Stimulated activated naive CD8-positive, alpha-beta T cell treated with anti-CD3 and anti-CD28 coated beads, Interleukin-15, amount 100 ng/mL, for 72 hours (primary cell): ENCODE measurements at regions not wholly inside any gene's neighbourhood (a gene's known extent, or its start where the extent isn't known, plus 50 kb on each side); places are given as distances from the start of the nearest gene placed in this dataset.

ENCODE experiments used
- ATAC-seq: fragments of 150-1000 bp; cut with Tn5 transposase; 2 replicates; pipeline ENCODE4 v1.10.0; 2021; ENCODE audit warnings: mild to moderate bottlenecking, moderate library complexity
- DNase-seq, 2 donors: peaks; one replicate each; pipeline ENCODE4 v3.0.0; 2021 to 2022
- H3K27ac Mint-ChIP-seq, 2 donors: one replicate each; pipeline ENCODE4 v1.8.0; 2022; ENCODE audit warnings: mild to moderate bottlenecking in 2 of 2, mixed read lengths in 2 of 2, moderate library complexity in 2 of 2
- H3K27me3 Mint-ChIP-seq: one replicate; pipeline ENCODE4 v1.8.0; 2022; ENCODE audit warnings: mixed read lengths
- H3K4me1 Mint-ChIP-seq: one replicate; pipeline ENCODE4 v1.8.0; 2022; ENCODE audit warnings: mild to moderate bottlenecking, mixed read lengths
- H3K4me3 Mint-ChIP-seq, 2 donors: one replicate each; pipeline ENCODE4 v1.8.0; 2022; ENCODE audit warnings: mild to moderate bottlenecking in 2 of 2, mixed read lengths in 2 of 2, moderate library complexity in 1 of 2
- H3K9me3 Mint-ChIP-seq, 2 donors: one replicate each; pipeline ENCODE4 v1.8.0; 2022; ENCODE audit warnings: mixed read lengths in 2 of 2

GRCh38 chr13:91157273-91158016 lies 190.0 kb upstream of the MIR17HG start:
- no peak for ATAC-seq
- H3K4me1 Mint-ChIP-seq, result no peaks in the 10 kb centered on the region

GRCh38 chr13:91158017-91158395 lies 189.5 kb upstream of the MIR17HG start:
- peaks cover 15% of the 10 kb centered on the region for H3K27me3 Mint-ChIP-seq
- H3K4me3 Mint-ChIP-seq, result no peak overlapping the region
- H3K27ac Mint-ChIP-seq, result no peak overlapping the region
- H3K4me1 Mint-ChIP-seq, result no peaks in the 10 kb centered on the region
- H3K9me3 Mint-ChIP-seq, result no peaks in the 10 kb centered on the region
- DNase-seq (no peak), ATAC-seq (no peak)

More at GRCh38 chr13:91157273-91158016, 190.0 kb upstream of the MIR17HG start:
- DNase-seq, result no peak
- Mint-ChIP-seq H3K4me3 (no peak overlapping the region), H3K27ac (no peak overlapping the region), H3K9me3 (no peaks in the 10 kb centered on the region), H3K27me3 (peaks cover 15% of the 10 kb centered on the region)

- ATAC-seq (no peak), DNase-seq (no peak)
- Mint-ChIP-seq H3K9me3 (no peaks in the 10 kb centered on the region), H3K4me3 (no peak overlapping the region), H3K27ac (no peak overlapping the region), H3K4me1 (no peaks in the 10 kb centered on the region), H3K27me3 (peaks cover 25% of the 10 kb centered on the region)
These were observed 185.3 kb upstream of the MIR17HG start for GRCh38 chr13:91162180-91162579.

- peaks cover 26% of the 10 kb centered on the region for H3K27me3 Mint-ChIP-seq
- ATAC-seq, result no peak
- DNase-seq, result no peak
- no peak overlapping the region for H3K4me3 Mint-ChIP-seq
- no peaks in the 10 kb centered on the region for H3K9me3 Mint-ChIP-seq
- no peak overlapping the region for H3K27ac Mint-ChIP-seq
- no peaks in the 10 kb centered on the region for H3K4me1 Mint-ChIP-seq
These were observed 184.9 kb upstream of the MIR17HG start for GRCh38 chr13:91162589-91162988.

GRCh38 chr13:91165758-91166157 lies 181.7 kb upstream of the MIR17HG start:
- DNase-seq, result no peak
- Mint-ChIP-seq H3K4me1 (no peaks in the 10 kb centered on the region), H3K27ac (no peak overlapping the region), H3K27me3 (peaks cover 34% of the 10 kb centered on the region), H3K4me3 (no peak overlapping the region), H3K9me3 (no peaks in the 10 kb centered on the region)
- ATAC-seq, result no peak

GRCh38 chr13:91166714-91167511 lies 180.6 kb upstream of the MIR17HG start:
- H3K4me1 Mint-ChIP-seq, result no peaks in the 10 kb centered on the region
- ATAC-seq (no peak), DNase-seq (no peak)
- no peak overlapping the region for H3K4me3 Mint-ChIP-seq
- H3K27me3 Mint-ChIP-seq, result peaks cover 34% of the 10 kb centered on the region
- no peaks in the 10 kb centered on the region for H3K9me3 Mint-ChIP-seq
- no peak overlapping the region for H3K27ac Mint-ChIP-seq

GRCh38 chr13:91167706-91168385 lies 179.6 kb upstream of the MIR17HG start:
- Mint-ChIP-seq H3K4me1 (no peaks in the 10 kb centered on the region), H3K9me3 (no peaks in the 10 kb centered on the region), H3K4me3 (no peak overlapping the region), H3K27me3 (peaks cover 34% of the 10 kb centered on the region), H3K27ac (no peak overlapping the region)
- ATAC-seq, result no peak
- no peak for DNase-seq

- Mint-ChIP-seq H3K27ac (no peak overlapping the region), H3K27me3 (peaks cover 32% of the 10 kb centered on the region), H3K9me3 (no peaks in the 10 kb centered on the region), H3K4me3 (no peak overlapping the region), H3K4me1 (no peaks in the 10 kb centered on the region)
- ATAC-seq, result no peak
- no peak for DNase-seq
These were observed 179.1 kb upstream of the MIR17HG start for GRCh38 chr13:91168386-91168711.

- no peak overlapping the region for H3K4me3 Mint-ChIP-seq
- DNase-seq (no peak), ATAC-seq (no peak)
- no peak overlapping the region for H3K27ac Mint-ChIP-seq
- peaks cover 29% of the 10 kb centered on the region for H3K27me3 Mint-ChIP-seq
- no peaks in the 10 kb centered on the region for H3K4me1 Mint-ChIP-seq
- no peaks in the 10 kb centered on the region for H3K9me3 Mint-ChIP-seq
These were observed 178.0 kb upstream of the MIR17HG start for GRCh38 chr13:91169321-91170050.

GRCh38 chr13:91172160-91172559 lies 175.3 kb upstream of the MIR17HG start:
- H3K27ac Mint-ChIP-seq, result no peak overlapping the region
- no peak overlapping the region for H3K4me3 Mint-ChIP-seq
- no peaks in the 10 kb centered on the region for H3K9me3 Mint-ChIP-seq
- no peaks in the 10 kb centered on the region for H3K4me1 Mint-ChIP-seq
- ATAC-seq (no peak), DNase-seq (no peak)
- H3K27me3 Mint-ChIP-seq, result peaks cover 40% of the 10 kb centered on the region

GRCh38 chr13:91174886-91175501 lies 172.5 kb upstream of the MIR17HG start:
- H3K27ac Mint-ChIP-seq, result no peak overlapping the region
- no peak for DNase-seq
- no peak for ATAC-seq

GRCh38 chr13:91178099-91178498 lies 169.4 kb upstream of the MIR17HG start:
- Mint-ChIP-seq H3K27me3 (peaks cover 23% of the 10 kb centered on the region), H3K9me3 (no peaks in the 10 kb centered on the region), H3K27ac (no peak overlapping the region), H3K4me1 (no peaks in the 10 kb centered on the region), H3K4me3 (no peak overlapping the region)
- no peak for ATAC-seq
- no peak for DNase-seq

More at GRCh38 chr13:91174886-91175501, 172.5 kb upstream of the MIR17HG start:
- H3K9me3 Mint-ChIP-seq, result no peaks in the 10 kb centered on the region
- H3K4me1 Mint-ChIP-seq, result no peaks in the 10 kb centered on the region
- peaks cover 23% of the 10 kb centered on the region for H3K27me3 Mint-ChIP-seq
- no peak overlapping the region for H3K4me3 Mint-ChIP-seq

- Mint-ChIP-seq H3K9me3 (no peaks in the 10 kb centered on the region), H3K4me3 (no peak overlapping the region)
These were observed 165.6 kb upstream of the MIR17HG start for GRCh38 chr13:91181892-91182291.

GRCh38 chr13:91184244-91184926 lies 163.1 kb upstream of the MIR17HG start:
- DNase-seq, result no peak
- no peak overlapping the region for H3K27ac Mint-ChIP-seq
- H3K27me3 Mint-ChIP-seq, result no peaks in the 10 kb centered on the region
- ATAC-seq, result no peak
- no peaks in the 10 kb centered on the region for H3K4me1 Mint-ChIP-seq
- H3K4me3 Mint-ChIP-seq, result no peak overlapping the region
- H3K9me3 Mint-ChIP-seq, result no peaks in the 10 kb centered on the region

More at GRCh38 chr13:91181892-91182291, 165.6 kb upstream of the MIR17HG start:
- no peaks in the 10 kb centered on the region for H3K4me1 Mint-ChIP-seq
- DNase-seq (no peak), ATAC-seq (no peak)
- no peaks in the 10 kb centered on the region for H3K27me3 Mint-ChIP-seq
- H3K27ac Mint-ChIP-seq, result no peak overlapping the region
